Pancreas (tissue), 10 donors: ENCODE measurements at regions not wholly inside any gene's neighbourhood (a gene's known extent, or its start where the extent isn't known, plus 50 kb on each side); places are given as distances from the start of the nearest gene placed in this dataset.

Experiments
- ATAC-seq, 4 donors: fragments of 200-7000 bp; cut with Tn5 transposase; one replicate each; pipeline versions ENCODE4 v1.8.0 to v1.9.1; 2020; ENCODE audit warnings: mild to moderate bottlenecking in 4 of 4, moderate library complexity in 4 of 4
- DNase-seq, 6 donors: peaks; one replicate each; pipeline ENCODE4 v3.0.0-alpha.2; 2020
- FAIRE-seq: peaks from 2 replicates; lab custom pipeline; 2012; peaks lifted over from hg19 to GRCh38; lab: Jason Lieb, UNC
- H3K27ac ChIP-seq, 4 donors: fragments of 200-600 bp; sonication (generic); 1 replicate in 3 of 4; 2 replicates in 1 of 4; pipeline versions ENCODE4 v1.5.0 to v1.8.0; 2020
- H3K27me3 ChIP-seq, 4 donors: fragments of 200-600 bp; one replicate each; pipeline ENCODE4 v1.8.0; 2021
- H3K36me3 ChIP-seq, 3 donors: fragments of 200-600 bp; sonication (generic) in 1 of 3; one replicate each; pipeline versions ENCODE4 v1.5.0 to v1.8.0; 2020 to 2021
- H3K4me1 ChIP-seq, 3 donors: fragments of 200-600 bp; one replicate each; pipeline ENCODE4 v1.8.0; 2021
- H3K4me3 ChIP-seq, 4 donors: fragments of 200-600 bp; sonication (generic) in 2 of 4; one replicate each; pipeline versions ENCODE4 v1.5.0 to v1.8.0; 2020 to 2021
- H3K9me3 ChIP-seq, 4 donors: fragments of 200-600 bp; one replicate each; pipeline ENCODE4 v1.8.0; 2021
- CTCF ChIP-seq, 4 donors: fragments of 200-600 bp; sonication (generic) in 3 of 4; IDR thresholded peaks; one replicate each; pipeline versions ENCODE4 v1.5.0 to v1.8.0; 2021; ENCODE audit warnings: antibody characterized with exemption in 4 of 4
- WGBS, 2 donors: extraction: QIAGEN DNeasy Blood & Tissue Kit; methylation state at CpG; one replicate each; pipeline ENCODE4 v1.1.7; 2013; 5-methylcytosine and 5-hydroxymethylcytosine counted together
- intact Hi-C, 3 donors: fragments of 100-400 bp; cut with DNase I; formaldehyde crosslinking; loops; one replicate each; pipeline versions ENCODE4 v1.11.1 to v1.14.2; 2022
- donor health status: healthy with polysubstance abuse.
- donor health status: DM: no; HTN: no; CAD: no; lungs with moderate emphysema.
- donor health status: DM: no; HTN: no; CAD: no.
- donor health status: control.
- donor health status: control.
- donor health status: Bipolar disorder and iron deficiency.
- donor health status: DM: yes; HTN: yes; CAD: no.
- donor health status: DM: no; HTN: no; CAD: no.
- donor health status: DM: no; HTN: no; CAD: no.
- donor health status: DM: yes; HTN: yes; CAD: no.

- intact Hi-C loops: no loop called here
- FAIRE-seq (no peak), ATAC-seq (no peak), DNase-seq (no peak)
- 53 to 59% methylated on average over 3 of the region's 3 CpGs for WGBS, 2 donors
- H3K27me3 ChIP-seq: no peaks in the 10 kb centered on the region
- H3K27ac ChIP-seq: no peak overlapping the region
- H3K36me3 ChIP-seq: no peaks in the 10 kb centered on the region
- H3K4me1 ChIP-seq: no peaks in the 10 kb centered on the region
- no peaks in the 10 kb centered on the region for H3K9me3 ChIP-seq
- TF ChIP-seq CTCF (IDR thresholded peaks at IDR 0.05): no peak
- no peak overlapping the region for H3K4me3 ChIP-seq
Observed at GRCh38 chr11:101345891-101346290, 216.3 kb upstream of the PGR start.

GRCh38 chr11:101342307-101342706 is 212.7 kb upstream of the PGR start:
- Histone ChIP-seq H3K4me1 (no peaks in the 10 kb centered on the region), H3K27ac (no peak overlapping the region), H3K36me3 (no peaks in the 10 kb centered on the region), H3K4me3 (no peak overlapping the region), H3K27me3 (no peaks in the 10 kb centered on the region), H3K9me3 (no peaks in the 10 kb centered on the region)
- no peak for DNase-seq
- no peak for ATAC-seq
- intact Hi-C loops: no loop called here
- WGBS, 2 donors: 9 to 19% methylated on average over 1 of the region's 1 CpG
- no peak for TF ChIP-seq CTCF (IDR thresholded peaks at IDR 0.05)
- FAIRE-seq: no peak

GRCh38 chr11:101341578-101341977 is 212.0 kb upstream of the PGR start:
- intact Hi-C loops: no loop called here
- Histone ChIP-seq H3K27ac (no peak overlapping the region), H3K36me3 (no peaks in the 10 kb centered on the region), H3K27me3 (no peaks in the 10 kb centered on the region), H3K9me3 (no peaks in the 10 kb centered on the region), H3K4me3 (no peak overlapping the region), H3K4me1 (no peaks in the 10 kb centered on the region)
- DNase-seq: no peak
- FAIRE-seq: no peak
- no peak for ATAC-seq
- WGBS, 2 donors: 13 to 19% methylated on average over 1 of the region's 1 CpG
- no peak for TF ChIP-seq CTCF (IDR thresholded peaks at IDR 0.05)

GRCh38 chr11:101336858-101337257 is 207.2 kb upstream of the PGR start:
- Histone ChIP-seq H3K36me3 (no peaks in the 10 kb centered on the region), H3K4me1 (no peaks in the 10 kb centered on the region), H3K27ac (no peak overlapping the region), H3K4me3 (no peak overlapping the region), H3K9me3 (no peaks in the 10 kb centered on the region), H3K27me3 (no peaks in the 10 kb centered on the region)
- intact Hi-C loops: no loop called here
- FAIRE-seq (no peak), DNase-seq (no peak), ATAC-seq (peak in 2 of 4 donors; percentile 45 to 51)
- no peak for TF ChIP-seq CTCF (IDR thresholded peaks at IDR 0.05)
- 19% methylated on average over 4 of the region's 4 CpGs for WGBS, 2 donors

- no peak for DNase-seq
- H3K4me3 ChIP-seq: no peak overlapping the region
- no peaks in the 10 kb centered on the region for H3K36me3 ChIP-seq
- no peaks in the 10 kb centered on the region for H3K9me3 ChIP-seq
- intact Hi-C loops: no loop called here
- ATAC-seq: no peak
- H3K4me1 ChIP-seq: no peaks in the 10 kb centered on the region
- no peak overlapping the region for H3K27ac ChIP-seq
- WGBS, 2 donors: 46 to 65% methylated on average over 3 of the region's 3 CpGs
- no peaks in the 10 kb centered on the region for H3K27me3 ChIP-seq
- TF ChIP-seq CTCF (IDR thresholded peaks at IDR 0.05): no peak
- FAIRE-seq: no peak
Observed at GRCh38 chr11:101336155-101336554, 206.5 kb upstream of the PGR start.
